ENCODE measurements at regions not wholly inside any gene's neighbourhood (a gene's known extent, or its start where the extent isn't known, plus 50 kb on each side); places are given as distances from the start of the nearest gene placed in this dataset.

DNA sequence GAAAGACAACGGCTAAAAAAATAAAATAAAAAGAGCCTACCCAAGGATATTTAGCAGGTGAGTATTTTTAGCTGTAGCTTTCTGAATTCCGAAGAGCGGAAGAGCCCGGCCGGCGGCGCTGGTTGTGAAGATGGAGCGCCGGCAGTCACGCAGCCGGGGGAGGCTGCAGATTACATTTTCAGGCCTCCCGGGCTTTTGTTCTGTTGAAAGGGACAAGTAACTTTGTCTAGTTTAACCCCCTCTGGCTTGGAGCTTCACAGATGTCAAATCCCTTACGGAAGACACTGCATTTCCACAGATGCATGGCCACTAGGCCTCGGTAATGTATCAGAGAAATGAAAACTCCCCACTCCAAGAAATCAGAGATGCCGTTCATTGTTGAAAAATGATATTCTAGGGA lies 497.6 kb upstream of the MKI67 start (continued):
- TF ChIP-seq, protein P1, sequence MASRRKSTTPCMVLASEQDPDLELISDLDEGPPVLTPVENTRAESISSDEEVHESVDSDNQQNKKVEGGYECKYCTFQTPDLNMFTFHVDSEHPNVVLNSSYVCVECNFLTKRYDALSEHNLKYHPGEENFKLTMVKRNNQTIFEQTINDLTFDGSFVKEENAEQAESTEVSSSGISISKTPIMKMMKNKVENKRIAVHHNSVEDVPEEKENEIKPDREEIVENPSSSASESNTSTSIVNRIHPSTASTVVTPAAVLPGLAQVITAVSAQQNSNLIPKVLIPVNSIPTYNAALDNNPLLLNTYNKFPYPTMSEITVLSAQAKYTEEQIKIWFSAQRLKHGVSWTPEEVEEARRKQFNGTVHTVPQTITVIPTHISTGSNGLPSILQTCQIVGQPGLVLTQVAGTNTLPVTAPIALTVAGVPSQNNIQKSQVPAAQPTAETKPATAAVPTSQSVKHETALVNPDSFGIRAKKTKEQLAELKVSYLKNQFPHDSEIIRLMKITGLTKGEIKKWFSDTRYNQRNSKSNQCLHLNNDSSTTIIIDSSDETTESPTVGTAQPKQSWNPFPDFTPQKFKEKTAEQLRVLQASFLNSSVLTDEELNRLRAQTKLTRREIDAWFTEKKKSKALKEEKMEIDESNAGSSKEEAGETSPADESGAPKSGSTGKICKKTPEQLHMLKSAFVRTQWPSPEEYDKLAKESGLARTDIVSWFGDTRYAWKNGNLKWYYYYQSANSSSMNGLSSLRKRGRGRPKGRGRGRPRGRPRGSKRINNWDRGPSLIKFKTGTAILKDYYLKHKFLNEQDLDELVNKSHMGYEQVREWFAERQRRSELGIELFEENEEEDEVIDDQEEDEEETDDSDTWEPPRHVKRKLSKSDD (CRISPR knock-in tag; IDR thresholded peaks at IDR 0.05; ENCODE audit: low read depth), result no peak
- TF ChIP-seq ZNF329 (CRISPR knock-in tag; IDR thresholded peaks at IDR 0.05; ENCODE audit: low read depth), result no peak

DNA sequence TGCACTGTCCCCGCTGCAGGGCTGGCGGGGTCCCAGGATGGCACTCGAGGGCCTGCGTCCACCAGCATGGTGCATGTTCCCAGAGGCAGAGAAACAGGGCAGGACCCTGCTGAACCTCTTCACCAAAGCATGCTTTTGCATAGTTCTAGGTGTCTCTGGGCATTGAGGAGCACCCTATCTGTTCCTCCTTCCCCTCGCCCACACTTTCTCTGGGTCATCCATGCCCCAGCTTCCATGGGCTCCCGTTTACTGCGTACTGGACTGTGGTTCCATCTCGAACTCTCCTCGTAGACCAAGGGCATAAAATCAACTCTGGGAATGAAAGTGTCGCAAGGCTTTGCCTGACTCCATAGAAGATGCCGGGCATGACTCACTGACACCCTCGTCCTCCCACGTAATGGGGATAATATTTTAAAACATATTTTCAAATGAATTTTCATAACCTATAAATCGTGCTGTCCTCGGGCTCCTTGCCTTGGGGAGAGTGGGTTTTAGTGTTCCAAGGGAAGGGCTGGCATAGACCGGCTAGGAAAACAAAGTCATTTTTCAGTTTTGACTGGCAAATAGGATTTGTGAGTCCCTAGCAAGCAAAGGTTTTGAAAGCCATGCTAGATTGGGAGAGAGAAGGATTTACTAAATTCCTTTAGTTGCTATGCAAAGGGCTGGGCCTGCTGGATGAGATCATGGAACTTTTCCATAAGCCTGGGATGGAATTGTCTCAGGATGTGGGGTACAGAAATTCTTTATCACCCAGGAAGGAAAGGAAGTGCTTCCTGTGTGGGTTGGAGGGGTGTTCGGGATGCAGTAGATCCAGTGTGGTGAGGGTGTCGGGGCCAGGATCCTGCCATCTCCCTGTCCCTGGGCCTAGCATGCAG lies 498.7 kb upstream of the MKI67 start:
- in situ Hi-C loops (cut with HindIII; ENCODE audit: extremely low pct_ligation_motif_present, low pct_unique_long_range_greater_than_20kb), result no loop called here
- Histone ChIP-seq H4K20me1 (ENCODE audit: insufficient read depth, low read length) (no peaks in the 10 kb centered on the region), H3K9me3 (ENCODE audit: low read length) (no peaks in the 10 kb centered on the region), H3K79me2 (ENCODE audit: insufficient read depth, low read length) (no peaks in the 10 kb centered on the region), H3K4me1 (ENCODE audit: insufficient read depth, low read length) (no peaks in the 10 kb centered on the region), H3K4me3 (replicated peaks in 1 of 3; ENCODE audit: insufficient read depth in 1 of 3, low read depth in 2 of 3, low read length in 3 of 3) (no peak overlapping the region), H3K36me3 (replicated peaks in 1 of 2; ENCODE audit: control insufficient read depth in 1 of 2, insufficient read depth in 2 of 2, low read length in 2 of 2) (no peaks in the 10 kb centered on the region), H2AFZ (ENCODE audit: low read length) (no peak overlapping the region), H3K4me2 (ENCODE audit: low read depth, low read length) (no peak overlapping the region), H3K9ac (ENCODE audit: insufficient read depth, low read depth, low read length) (no peak overlapping the region), H3K27me3 (ENCODE audit: control insufficient read depth in 1 of 2, insufficient read depth in 2 of 2, low read length in 2 of 2) (peaks cover 0 to 42% of the 10 kb centered on the region in 2 experiments; a peak in 3 of 5 replicates), H3K27ac (ENCODE audit: extremely low read length, insufficient read depth, low read length) (no peak overlapping the region)
- ChIA-PET CTCF (ENCODE audit: low intra/inter-chr PET ratio, low total read pairs) (no interaction called here), POLR2A (no interaction called here)
- ATAC-seq (no peak), FAIRE-seq (no peak), DNase-seq (ENCODE audit: low spot score) (no peak)
- intact Hi-C loops (cut with micrococcal nuclease; ENCODE audit: unreplicated experiment), result no loop called here
- 27% methylated on average over 18 of the region's 18 CpGs for WGBS (ENCODE audit: low lambda C conversion rate)
- BruUV-seq (replicated peaks), result no TSS peak
- no peak for TF ChIP-seq ZSCAN29 (CRISPR knock-in tag; conservative IDR thresholded peaks at IDR 0.05)
- no peak for TF ChIP-seq ARID2 (CRISPR knock-in tag; IDR thresholded peaks at IDR 0.05; ENCODE audit: borderline replicate concordance)
- TF ChIP-seq HNRNPH1 (optimal IDR thresholded peaks at IDR 0.05; ENCODE audit: low read depth, low read length), result no peak
- TF ChIP-seq, protein P2, sequence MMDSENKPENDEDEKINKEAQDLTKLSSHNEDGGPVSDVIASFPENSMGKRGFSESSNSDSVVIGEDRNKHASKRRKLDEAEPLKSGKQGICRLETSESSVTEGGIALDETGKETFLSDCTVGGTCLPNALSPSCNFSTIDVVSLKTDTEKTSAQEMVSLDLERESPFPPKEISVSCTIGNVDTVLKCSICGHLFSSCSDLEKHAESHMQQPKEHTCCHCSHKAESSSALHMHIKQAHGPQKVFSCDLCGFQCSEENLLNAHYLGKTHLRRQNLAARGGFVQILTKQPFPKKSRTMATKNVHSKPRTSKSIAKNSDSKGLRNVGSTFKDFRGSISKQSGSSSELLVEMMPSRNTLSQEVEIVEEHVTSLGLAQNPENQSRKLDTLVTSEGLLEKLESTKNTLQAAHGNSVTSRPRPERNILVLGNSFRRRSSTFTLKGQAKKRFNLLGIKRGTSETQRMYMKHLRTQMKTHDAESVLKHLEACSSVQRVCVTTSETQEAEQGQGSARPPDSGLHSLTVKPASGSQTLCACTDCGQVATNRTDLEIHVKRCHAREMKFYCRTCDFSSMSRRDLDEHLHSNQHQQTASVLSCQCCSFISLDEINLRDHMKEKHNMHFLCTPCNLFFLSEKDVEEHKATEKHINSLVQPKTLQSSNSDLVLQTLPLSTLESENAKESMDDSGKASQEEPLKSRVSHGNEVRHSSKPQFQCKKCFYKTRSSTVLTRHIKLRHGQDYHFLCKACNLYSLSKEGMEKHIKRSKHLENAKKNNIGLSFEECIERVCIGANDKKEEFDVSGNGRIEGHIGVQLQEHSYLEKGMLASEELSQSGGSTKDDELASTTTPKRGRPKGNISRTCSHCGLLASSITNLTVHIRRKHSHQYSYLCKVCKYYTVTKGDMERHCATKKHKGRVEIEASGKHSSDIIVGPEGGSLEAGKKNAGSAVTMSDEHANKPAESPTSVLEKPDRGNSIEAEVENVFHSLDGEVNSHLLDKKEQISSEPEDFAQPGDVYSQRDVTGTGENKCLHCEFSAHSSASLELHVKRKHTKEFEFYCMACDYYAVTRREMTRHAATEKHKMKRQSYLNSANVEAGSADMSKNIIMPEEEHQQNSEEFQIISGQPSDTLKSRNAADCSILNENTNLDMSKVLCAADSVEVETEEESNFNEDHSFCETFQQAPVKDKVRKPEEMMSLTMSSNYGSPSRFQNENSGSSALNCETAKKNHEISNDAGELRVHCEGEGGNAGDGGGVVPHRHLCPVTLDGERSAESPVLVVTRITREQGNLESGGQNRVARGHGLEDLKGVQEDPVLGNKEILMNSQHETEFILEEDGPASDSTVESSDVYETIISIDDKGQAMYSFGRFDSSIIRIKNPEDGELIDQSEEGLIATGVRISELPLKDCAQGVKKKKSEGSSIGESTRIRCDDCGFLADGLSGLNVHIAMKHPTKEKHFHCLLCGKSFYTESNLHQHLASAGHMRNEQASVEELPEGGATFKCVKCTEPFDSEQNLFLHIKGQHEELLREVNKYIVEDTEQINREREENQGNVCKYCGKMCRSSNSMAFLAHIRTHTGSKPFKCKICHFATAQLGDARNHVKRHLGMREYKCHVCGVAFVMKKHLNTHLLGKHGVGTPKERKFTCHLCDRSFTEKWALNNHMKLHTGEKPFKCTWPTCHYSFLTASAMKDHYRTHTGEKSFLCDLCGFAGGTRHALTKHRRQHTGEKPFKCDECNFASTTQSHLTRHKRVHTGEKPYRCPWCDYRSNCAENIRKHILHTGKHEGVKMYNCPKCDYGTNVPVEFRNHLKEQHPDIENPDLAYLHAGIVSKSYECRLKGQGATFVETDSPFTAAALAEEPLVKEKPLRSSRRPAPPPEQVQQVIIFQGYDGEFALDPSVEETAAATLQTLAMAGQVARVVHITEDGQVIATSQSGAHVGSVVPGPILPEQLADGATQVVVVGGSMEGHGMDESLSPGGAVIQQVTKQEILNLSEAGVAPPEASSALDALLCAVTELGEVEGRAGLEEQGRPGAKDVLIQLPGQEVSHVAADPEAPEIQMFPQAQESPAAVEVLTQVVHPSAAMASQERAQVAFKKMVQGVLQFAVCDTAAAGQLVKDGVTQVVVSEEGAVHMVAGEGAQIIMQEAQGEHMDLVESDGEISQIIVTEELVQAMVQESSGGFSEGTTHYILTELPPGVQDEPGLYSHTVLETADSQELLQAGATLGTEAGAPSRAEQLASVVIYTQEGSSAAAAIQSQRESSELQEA (CRISPR knock-in tag; IDR thresholded peaks at IDR 0.05; ENCODE audit: not compliant biosample characterization), result no peak
- TF ChIP-seq NPAS2 (CRISPR knock-in tag; IDR thresholded peaks at IDR 0.05; ENCODE audit: borderline replicate concordance), result no peak
- TF ChIP-seq RARA (CRISPR knock-in tag; IDR thresholded peaks at IDR 0.05), result no peak

Measured in HepG2 (cell line).